Thoracic aorta (tissue), 2 donors: ENCODE measurements at regions not wholly inside any gene's neighbourhood (a gene's known extent, or its start where the extent isn't known, plus 50 kb on each side); places are given as distances from the start of the nearest gene placed in this dataset.

Experiments
- ATAC-seq: fragments of 150-250 bp; one replicate; pipeline ENCODE4 v1.8.0; 2017; ENCODE audit warnings: low read depth; ENCODE audit not compliant: insufficient number of reproducible peaks, low FRiP score
- DNase-seq: peaks from one replicate; pipeline ENCODE4 v3.0.0-alpha.2; 2020; ENCODE audit warnings: low spot score
- H3K27ac ChIP-seq, 2 donors: fragments of 200-600 bp; sonication (generic); 1 replicate in 1 of 2; 2 replicates in 1 of 2; pipeline ENCODE4 v1.5.1; 2016; ENCODE audit warnings: mild to moderate bottlenecking in 2 of 2, moderate library complexity in 2 of 2
- H3K27me3 ChIP-seq: fragments of 200-600 bp; sonication (generic); replicated peaks from 2 replicates; pipeline ENCODE4 v1.6.0; 2016; ENCODE audit warnings: mild to moderate bottlenecking; ENCODE audit not compliant: insufficient read depth
- H3K36me3 ChIP-seq: fragments of 200-600 bp; sonication (generic); one replicate; pipeline ENCODE4 v1.5.1; 2016
- H3K4me1 ChIP-seq, 2 donors: fragments of 200-600 bp; sonication (generic); 1 replicate in 1 of 2; 2 replicates in 1 of 2; pipeline versions ENCODE4 v1.5.1 to v1.6.0; 2016; ENCODE audit warnings: low read depth in 2 of 2, mild to moderate bottlenecking in 1 of 2; ENCODE audit not compliant: control insufficient read depth in 1 of 2
- H3K4me3 ChIP-seq: fragments of 200-600 bp; sonication (generic); 2 replicates; pipeline ENCODE4 v1.5.1; 2016; ENCODE audit warnings: mild to moderate bottlenecking
- H3K9me3 ChIP-seq: fragments of 200-600 bp; sonication (generic); 2 replicates; pipeline ENCODE4 v1.5.1; 2016
- CTCF ChIP-seq: fragments of 200-600 bp; sonication (generic); IDR thresholded peaks from one replicate; pipeline ENCODE4 v1.5.1; 2019; ENCODE audit warnings: antibody characterized with exemption

- Histone ChIP-seq H3K27ac (no peak overlapping the region), H3K36me3 (no peaks in the 10 kb centered on the region), H3K27me3 (no peaks in the 10 kb centered on the region), H3K4me3 (no peak overlapping the region), H3K9me3 (no peaks in the 10 kb centered on the region), H3K4me1 (no peaks in the 10 kb centered on the region)
- DNase-seq (no peak), ATAC-seq (no peak)
- no peak for TF ChIP-seq CTCF
Observed at GRCh38 chrX:150217609-150218008, 145.5 kb upstream of the MAMLD1 start.

GRCh38 chrX:150219374-150220185 lies 143.5 kb upstream of the MAMLD1 start:
- no peak overlapping the region for H3K27ac ChIP-seq
- ATAC-seq: no peak
- H3K27me3 ChIP-seq: no peaks in the 10 kb centered on the region
- H3K4me1 ChIP-seq: no peaks in the 10 kb centered on the region
- H3K4me3 ChIP-seq: no peak overlapping the region
- H3K36me3 ChIP-seq: no peaks in the 10 kb centered on the region
- TF ChIP-seq CTCF: no peak
- H3K9me3 ChIP-seq: no peaks in the 10 kb centered on the region
- DNase-seq: no peak

- Histone ChIP-seq H3K9me3 (no peaks in the 10 kb centered on the region), H3K36me3 (no peaks in the 10 kb centered on the region), H3K4me1 (no peaks in the 10 kb centered on the region), H3K27ac (no peak overlapping the region), H3K4me3 (no peak overlapping the region), H3K27me3 (no peaks in the 10 kb centered on the region)
- ATAC-seq (no peak), DNase-seq (no peak)
- no peak for TF ChIP-seq CTCF
Observed at GRCh38 chrX:150223176-150224015, 139.7 kb upstream of the MAMLD1 start.

GRCh38 chrX:150224676-150225075 lies 138.4 kb upstream of the MAMLD1 start:
- no peak for DNase-seq
- H3K27me3 ChIP-seq: no peaks in the 10 kb centered on the region

More at GRCh38 chrX:150224676-150225075, 138.4 kb upstream of the MAMLD1 start:
- Histone ChIP-seq H3K4me3 (no peak overlapping the region), H3K27ac (no peak overlapping the region), H3K9me3 (no peaks in the 10 kb centered on the region), H3K36me3 (no peaks in the 10 kb centered on the region), H3K4me1 (no peaks in the 10 kb centered on the region)
- no peak for ATAC-seq
- TF ChIP-seq CTCF: no peak
